H1 (cell line): ENCODE measurements at regions not wholly inside any gene's neighbourhood (a gene's known extent, or its start where the extent isn't known, plus 50 kb on each side); places are given as distances from the start of the nearest gene placed in this dataset.

Experiments used
- ATF3 ChIP-seq: IDR thresholded peaks from 2 replicates; pipeline ENCODE4 v1.6.1; 2011; ENCODE audit warnings: low read depth, mild to moderate bottlenecking, low read length; ENCODE audit not compliant: insufficient read depth
- BCL11A ChIP-seq, 2 experiments: IDR thresholded peaks; one replicate each; pipeline ENCODE4 v1.6.1; 2011; ENCODE audit warnings: low read depth in 2 of 2, low read length in 2 of 2, mild to moderate bottlenecking in 2 of 2
- BRCA1 ChIP-seq: IDR thresholded peaks from 2 replicates; pipeline ENCODE4 v1.6.1; 2012; ENCODE audit warnings: low read depth, low read length, improper control_type of control experiment
- CREB1 ChIP-seq: IDR thresholded peaks from 2 replicates; pipeline ENCODE4 v1.6.1; 2012; ENCODE audit warnings: inconsistent platforms
- CTCF ChIP-seq, 3 experiments: IDR thresholded peaks; 1 replicate in 2 of 3; 2 replicates in 1 of 3; pipeline versions ENCODE4 v1.5.1 to v1.6.1; 2011; ENCODE audit warnings: low read length in 3 of 3, mild to moderate bottlenecking in 3 of 3, inconsistent platforms in 2 of 3, low read depth in 1 of 3, moderate library complexity in 1 of 3; ENCODE audit not compliant: insufficient read depth in 1 of 3; ENCODE audit errors: control extremely low read depth in 1 of 3
- EZH2 ChIP-seq: fragments of 200-600 bp; sonication (generic); IDR thresholded peaks from 2 replicates; pipeline ENCODE4 v1.7.1; 2012; ENCODE audit warnings: low read depth, mild to moderate bottlenecking, moderate library complexity, low read length, inconsistent platforms; ENCODE audit not compliant: severe bottlenecking
- POLR2A ChIP-seq, 2 experiments: IDR thresholded peaks; 1 replicate in 1 of 2; 2 replicates in 1 of 2; pipeline ENCODE4 v1.6.1; 2011; ENCODE audit warnings: low read depth in 2 of 2, low read length in 2 of 2, mild to moderate bottlenecking in 2 of 2; ENCODE audit errors: control extremely low read depth in 1 of 2
- POLR2AphosphoS5 ChIP-seq: IDR thresholded peaks from 2 replicates; pipeline ENCODE4 v1.6.1; 2011; ENCODE audit warnings: low read depth, low read length
- USF2 ChIP-seq: IDR thresholded peaks from 2 replicates; pipeline ENCODE4 v1.6.1; 2011; ENCODE audit warnings: low read length, improper control_type of control experiment

- TF ChIP-seq EZH2 (no peak), CTCF (IDR thresholded peaks at IDR 0.05; ENCODE audit: control extremely low read depth in 1 of 3, insufficient read depth in 1 of 3, low read depth in 1 of 3, low read length in 3 of 3) (no peak), ATF3 (no peak), BCL11A (IDR thresholded peaks at IDR 0.05; ENCODE audit: low read depth in 2 of 2, low read length in 2 of 2) (no peak), BRCA1 (no peak), CREB1 (no peak), POLR2A (IDR thresholded peaks at IDR 0.05; ENCODE audit: control extremely low read depth in 1 of 2, low read depth in 2 of 2, low read length in 2 of 2) (no peak), USF2 (no peak), POLR2AphosphoS5 (no peak)
Measured at GRCh38 chr14:30002859-30003258, 75.2 kb upstream of the PRKD1 start.
